Posterior vena cava (tissue), 2 donors: ENCODE measurements at regions not wholly inside any gene's neighbourhood (a gene's known extent, or its start where the extent isn't known, plus 50 kb on each side); places are given as distances from the start of the nearest gene placed in this dataset.

Experiments
- DNase-seq: peaks from one replicate; pipeline ENCODE4 v3.0.0-alpha.2; 2020; ENCODE audit warnings: low spot score
- intact Hi-C, 2 donors: fragments of 100-400 bp; cut with DNase I; formaldehyde crosslinking; loops; one replicate each; pipeline versions ENCODE4 v1.14.1 to v1.14.2; 2022 to 2023
- donor health status: DM: yes; HTN: yes; CAD: no.
- donor health status: DM: yes; HTN: yes; CAD: no.

DNA sequence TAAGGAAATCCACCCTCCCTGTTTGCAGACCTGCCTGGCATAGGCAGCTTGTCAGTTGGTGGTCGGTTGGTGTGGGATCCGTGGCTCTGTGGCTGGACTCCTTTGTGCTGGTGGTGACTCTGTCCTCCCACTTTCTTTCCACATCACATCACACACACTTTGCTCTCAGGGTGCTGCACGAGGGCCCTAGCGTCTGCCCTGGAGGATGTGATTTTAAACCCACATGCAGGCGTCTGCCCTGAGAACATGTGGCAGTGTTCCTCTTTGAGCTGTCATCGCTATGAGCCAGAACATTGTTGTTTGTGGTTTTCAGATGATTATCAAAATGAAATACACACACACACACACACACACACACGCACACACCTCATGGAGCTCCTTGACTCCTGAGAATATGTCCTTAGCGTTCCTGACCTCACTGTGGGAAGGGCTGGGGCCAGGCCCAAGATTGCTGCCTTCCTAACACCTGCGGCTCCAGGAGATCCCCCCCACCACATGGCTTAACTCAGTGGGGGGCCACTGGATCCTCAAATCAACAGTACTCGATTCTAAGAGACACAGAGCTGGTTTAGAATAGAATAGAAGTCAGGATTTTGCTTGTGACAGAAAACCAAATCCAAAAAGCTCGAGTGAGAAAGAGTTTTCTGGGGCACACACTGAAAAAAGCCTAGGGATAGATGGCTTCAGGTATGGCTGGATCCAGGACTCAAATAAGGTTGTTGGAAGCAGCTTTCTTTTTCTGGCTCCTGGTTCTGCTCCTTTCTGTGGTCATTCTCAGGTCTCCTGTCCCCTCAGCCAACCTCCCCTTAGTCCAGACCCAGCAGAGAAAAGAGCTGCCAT is 54.8 kb downstream of the RTP5 start:
- DNase-seq: peak; percentile 64

DNA sequence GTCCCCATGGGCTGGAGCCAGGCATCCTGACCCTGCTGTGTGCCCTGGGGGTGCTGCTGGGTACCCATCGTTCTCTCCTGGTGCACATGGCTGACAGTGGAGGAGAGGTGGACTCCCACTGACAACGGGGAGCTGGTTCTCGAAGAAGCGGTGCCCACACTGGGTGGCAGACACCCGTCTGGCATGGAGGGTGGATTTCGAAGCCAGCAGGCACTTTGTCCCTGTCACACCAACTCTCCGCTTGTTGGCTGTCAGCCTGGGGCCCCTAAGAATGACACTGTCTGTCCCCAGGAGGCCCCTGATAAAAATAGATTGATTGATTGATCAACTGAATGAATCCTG is 55.4 kb downstream of the RTP5 start:
- intact Hi-C loops: no loop called here
- DNase-seq: peak; percentile 48

More for the DNA sequence above, 54.8 kb downstream of the RTP5 start:
- intact Hi-C loops: no loop called here

GRCh38 chr2:241925277-241925676 is 55.7 kb downstream of the RTP5 start:
- peak; percentile 57 for DNase-seq
- intact Hi-C loops: no loop called here

DNA sequence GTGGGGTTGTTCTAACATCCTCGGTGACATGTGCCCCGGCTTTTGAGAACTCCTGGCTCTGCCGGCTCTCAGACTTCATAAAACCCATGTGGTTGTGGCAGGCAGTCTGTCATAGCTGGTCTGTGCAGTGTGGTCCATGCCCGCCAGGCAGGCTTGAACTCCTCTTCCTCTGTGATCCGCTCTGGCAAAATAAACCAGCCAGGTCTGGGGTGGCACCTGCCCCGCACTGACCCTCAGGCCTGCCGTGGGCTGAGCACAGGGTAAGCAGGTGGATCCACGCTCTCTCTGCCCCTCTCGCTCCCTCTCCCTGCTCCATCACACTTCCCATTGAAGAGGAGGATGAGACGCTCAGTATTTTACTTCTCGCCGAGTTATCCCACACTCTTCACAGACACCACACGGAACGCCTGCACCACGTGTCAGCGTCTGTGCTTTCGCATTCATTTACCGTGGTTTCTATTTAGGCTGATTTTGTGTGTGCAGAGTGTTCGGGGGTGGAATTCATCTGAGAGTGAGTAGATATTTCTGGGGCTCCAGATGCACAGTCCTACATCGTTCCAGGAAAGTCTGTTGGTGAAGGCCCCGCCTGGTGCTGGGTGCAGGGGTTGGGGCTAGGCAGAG is 56.4 kb downstream of the RTP5 start:
- DNase-seq: peak; percentile 68
- intact Hi-C loops: no loop called here

GRCh38 chr2:241926541-241927311 is 57.2 kb downstream of the RTP5 start:
- peak; percentile 73 for DNase-seq
- intact Hi-C loops: no loop called here

DNA sequence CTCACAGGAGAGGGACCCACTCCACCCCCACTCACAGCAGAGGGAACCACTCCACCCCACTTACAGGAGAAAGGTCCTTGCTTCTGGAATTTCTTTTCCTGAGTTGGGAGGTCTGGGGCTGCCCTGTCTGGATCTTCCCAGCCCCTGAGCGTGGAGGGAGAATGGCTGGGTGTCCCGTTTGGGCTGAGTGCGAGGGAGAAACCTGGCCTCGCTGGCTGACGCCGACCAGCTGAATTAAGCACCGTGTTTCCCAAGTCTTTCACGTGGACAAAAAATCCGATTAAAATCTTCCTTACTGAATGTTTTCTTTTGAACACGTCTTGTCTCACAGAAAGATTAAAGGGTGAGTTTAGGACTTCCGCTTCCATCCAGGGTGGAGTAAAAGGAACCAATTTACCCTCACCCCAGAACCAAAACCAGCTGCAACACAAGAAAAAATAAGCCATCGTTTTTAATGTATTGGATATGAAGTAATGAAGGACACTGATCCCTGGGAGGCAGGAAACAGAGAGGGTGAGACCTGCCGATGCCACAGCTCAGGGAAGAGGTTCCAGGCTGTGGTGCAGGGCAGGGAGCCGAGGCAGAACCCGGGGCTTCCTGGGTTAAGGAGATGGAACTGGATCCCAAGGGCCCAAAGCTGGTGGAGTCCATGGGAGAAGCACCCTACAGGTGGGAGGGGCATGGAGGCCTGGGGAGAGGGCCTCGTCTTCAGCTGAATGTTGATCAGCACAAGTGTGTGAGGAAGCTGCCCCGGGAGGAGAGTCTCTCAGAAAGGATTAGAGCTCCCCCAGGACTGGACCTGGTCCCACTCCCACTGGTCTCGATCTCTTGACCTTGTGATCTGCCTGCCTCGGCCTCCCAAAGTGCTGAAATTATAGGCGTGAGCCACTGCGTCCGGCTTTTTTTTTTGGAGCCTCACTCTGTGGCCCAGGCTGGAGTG is 60.3 kb downstream of the RTP5 start:
- peak; percentile 42 for DNase-seq
- intact Hi-C loops: no loop called here

DNA sequence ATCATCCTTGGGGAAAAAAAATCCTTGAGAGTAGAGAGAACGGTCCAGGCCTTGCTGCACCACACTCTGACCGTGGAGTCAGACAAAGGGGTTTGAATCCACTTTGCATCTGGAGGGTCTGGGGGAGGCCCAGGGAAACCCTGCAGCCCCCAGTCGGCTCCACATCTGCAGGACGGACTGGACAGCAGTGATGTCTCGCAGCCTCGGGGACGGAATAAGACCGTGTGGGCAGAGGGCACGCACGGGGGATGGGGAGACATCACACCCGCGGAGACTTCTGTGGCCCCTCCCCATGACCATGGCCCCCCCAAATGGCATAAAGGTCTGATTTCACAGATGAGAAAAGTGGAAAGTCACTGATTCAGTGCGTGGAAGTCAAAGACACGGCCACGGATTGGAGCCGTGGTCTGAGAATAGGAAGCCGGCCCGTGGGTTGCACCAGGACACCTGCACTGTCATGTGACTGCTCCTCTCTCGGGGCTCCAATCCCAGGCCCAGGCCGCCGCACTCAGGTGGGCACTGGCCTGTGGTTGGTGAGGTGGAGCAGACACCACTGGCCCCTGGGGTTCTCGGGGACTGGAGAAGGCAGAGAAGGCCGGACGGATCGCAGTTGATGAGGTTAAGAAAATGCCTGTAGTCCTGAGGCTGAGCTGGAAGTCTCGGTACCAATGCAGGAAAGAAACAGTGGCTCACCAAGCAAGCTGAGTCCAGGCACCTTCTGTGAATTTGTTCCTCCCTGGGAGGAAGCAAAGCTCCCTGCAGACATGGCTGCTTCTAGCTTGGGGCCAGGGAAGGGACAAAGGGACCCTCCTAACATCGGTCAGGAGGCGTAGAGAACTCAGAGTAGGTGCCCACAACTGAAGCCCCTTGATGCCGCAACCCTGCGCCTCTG is 61.8 kb downstream of the RTP5 start:
- intact Hi-C loops: no loop called here
- DNase-seq: peak; percentile 77

DNA sequence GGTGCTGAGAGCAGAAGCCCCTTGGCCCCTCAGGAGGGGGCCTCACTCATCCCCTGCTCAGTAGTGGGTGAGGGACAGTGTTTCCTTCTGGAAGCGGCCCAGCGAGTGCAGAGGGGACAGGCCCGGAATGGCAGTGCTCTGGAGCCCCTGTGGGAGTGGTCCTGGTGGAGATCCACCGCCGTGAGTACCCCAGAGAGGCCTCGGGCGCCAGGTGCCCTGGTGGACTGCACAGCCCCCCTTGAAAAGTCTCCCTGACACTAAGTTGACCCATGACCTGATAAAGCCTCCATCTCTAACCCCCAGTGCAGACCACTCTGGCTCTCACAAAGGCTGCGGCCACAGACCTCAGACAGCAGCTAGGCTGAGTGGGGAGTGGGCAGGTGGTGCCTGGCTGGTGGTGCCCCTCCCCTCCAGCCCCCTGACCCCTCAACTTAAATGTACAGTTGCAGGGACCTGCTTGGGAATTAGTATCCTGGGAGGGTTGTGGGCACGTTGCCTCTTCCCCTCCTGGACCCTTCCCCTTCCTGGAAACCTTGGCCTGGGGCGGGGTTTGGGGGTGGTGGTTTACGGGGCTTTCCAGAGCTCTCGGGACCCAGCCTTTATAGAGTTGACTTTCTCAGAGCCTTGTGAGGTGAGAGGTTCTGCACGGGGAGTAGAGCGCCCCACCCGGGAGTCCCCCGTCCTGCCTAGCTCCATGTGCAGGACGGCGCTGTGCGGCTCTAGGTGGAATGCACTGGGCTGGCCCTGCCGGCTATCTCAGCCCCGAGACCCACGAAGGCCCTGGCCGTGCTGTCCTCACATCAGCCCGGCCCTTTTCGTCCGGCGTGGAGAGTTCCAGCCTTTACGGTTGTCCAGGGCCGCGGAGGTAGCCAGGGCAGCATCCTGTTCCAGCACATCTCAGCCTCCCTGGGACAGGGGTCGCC is 62.7 kb downstream of the RTP5 start:
- intact Hi-C loops: no loop called here

GRCh38 chr2:241932899-241933178 is 63.3 kb downstream of the RTP5 start:
- intact Hi-C loops: no loop called here
- no peak for DNase-seq

More for the DNA sequence above, 62.7 kb downstream of the RTP5 start:
- peak; percentile 77 for DNase-seq

DNA sequence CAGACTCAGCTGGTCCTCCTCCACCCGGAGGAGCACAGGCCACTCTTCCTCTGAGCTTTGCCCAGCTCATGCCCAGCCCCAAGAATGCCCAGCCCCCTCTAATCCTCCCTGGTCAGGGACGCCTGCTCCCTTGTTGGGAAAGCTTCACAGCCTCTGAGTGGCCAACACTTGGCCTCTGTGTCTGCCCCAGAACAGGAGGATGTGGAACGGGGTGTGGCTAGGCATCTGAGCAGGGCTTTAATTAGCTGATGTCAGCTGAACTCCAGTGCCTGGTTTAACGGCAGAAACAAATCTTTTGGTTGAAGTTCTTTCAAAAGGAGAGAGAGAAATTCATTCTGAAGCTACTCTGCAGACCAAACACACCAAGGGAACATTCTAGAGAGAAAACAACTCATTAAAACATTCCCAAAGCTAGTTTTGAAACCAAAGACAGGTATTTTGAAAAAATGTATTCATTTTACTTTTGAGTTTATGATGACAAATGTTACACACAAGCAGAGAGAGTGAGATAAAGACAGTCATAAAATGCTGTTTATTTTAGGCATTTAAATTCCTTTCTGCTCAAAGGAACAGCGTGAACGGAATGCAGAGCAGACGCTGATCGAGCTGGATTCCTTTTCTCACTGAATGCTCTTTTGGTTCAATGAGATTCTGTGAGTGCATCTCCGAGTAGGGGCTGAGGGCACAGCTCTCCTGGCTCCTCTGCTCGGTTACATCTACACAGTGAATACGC is 63.8 kb downstream of the RTP5 start:
- intact Hi-C loops: no loop called here

GRCh38 chr2:241935314-241935713 is 65.8 kb downstream of the RTP5 start:
- intact Hi-C loops: no loop called here
- DNase-seq: no peak

More for the DNA sequence above, 63.8 kb downstream of the RTP5 start:
- DNase-seq: peak; percentile 71

GRCh38 chr2:241935774-241936173 is 66.2 kb downstream of the RTP5 start:
- DNase-seq: no peak
- intact Hi-C loops: no loop called here

- peak; percentile 80 for DNase-seq
- intact Hi-C loops: no loop called here
Measured at GRCh38 chr2:241936457-241937133, 67.1 kb downstream of the RTP5 start.

DNA sequence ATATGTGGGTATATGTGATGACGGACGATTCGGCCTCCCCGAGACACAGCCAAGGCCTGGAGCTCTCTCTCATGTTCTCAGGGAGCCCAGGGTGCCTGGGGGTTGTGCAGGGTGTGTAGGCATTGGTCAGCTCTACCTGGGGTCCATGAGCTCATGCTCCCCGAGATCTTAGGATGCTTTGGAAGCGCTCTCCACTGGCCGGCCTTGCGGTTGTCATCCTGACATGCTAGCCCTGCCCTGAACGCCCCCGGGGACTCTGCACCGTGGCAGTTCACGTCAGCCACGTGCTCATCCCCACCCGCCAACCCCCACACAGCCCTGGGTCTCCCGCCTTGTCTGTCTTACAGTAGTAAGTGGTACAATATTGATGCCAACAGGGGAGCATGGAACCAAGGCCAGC is 67.8 kb downstream of the RTP5 start:
- intact Hi-C loops: no loop called here
- DNase-seq: peak; percentile 68

- no peak for DNase-seq
- intact Hi-C loops: no loop called here
Measured at GRCh38 chr2:241939541-241939940, 70.0 kb downstream of the RTP5 start.

DNA sequence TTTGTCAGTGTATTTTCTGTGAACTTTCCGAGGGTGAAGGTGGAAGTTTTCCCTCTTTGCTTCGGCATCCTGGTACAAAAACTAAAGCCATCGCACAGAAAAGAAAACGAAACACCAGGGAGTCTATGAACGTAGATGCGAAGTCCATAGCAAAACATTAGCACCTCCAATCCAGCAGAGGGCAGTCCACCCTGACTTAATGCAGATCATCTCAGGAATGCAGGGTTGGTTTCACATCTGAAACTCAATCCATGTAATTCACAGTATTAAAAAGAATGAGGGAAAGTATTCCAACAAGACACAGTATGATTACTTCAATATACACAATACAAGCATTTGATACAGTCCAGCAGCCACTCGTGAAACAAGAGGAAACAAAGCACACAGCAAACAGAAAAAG is 70.8 kb downstream of the RTP5 start:
- intact Hi-C loops: no loop called here
- no peak for DNase-seq
